ENCODE measurements at regions not wholly inside any gene's neighbourhood (a gene's known extent, or its start where the extent isn't known, plus 50 kb on each side); places are given as distances from the start of the nearest gene placed in this dataset.
"Not testable (repeated sequence)": the region's sequence is repeated elsewhere in the genome, so short reads cannot be mapped to it uniquely, and the experiment has no call there.

DNA sequence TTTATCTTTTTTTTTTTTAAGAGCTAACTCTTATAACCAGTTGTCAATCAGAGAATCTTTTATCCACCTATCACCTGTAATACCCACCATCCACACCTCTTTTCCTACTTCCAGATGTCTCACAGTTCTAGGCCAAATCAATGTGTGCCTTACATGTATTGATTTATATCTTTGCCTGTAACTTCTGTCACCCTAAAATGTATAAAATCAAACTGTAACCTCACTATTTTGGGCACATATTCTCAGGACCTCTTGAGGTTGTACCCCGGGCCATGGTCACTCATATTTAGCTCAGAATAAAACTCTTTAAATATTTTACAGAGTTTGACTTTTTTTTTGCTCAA, 404.7 kb upstream of the RORB start:
- no peaks in the 10 kb centered on the region for H3K4me1 ChIP-seq (ENCODE audit: control insufficient read depth, insufficient read depth, low read length, poor library complexity, severe bottlenecking)
- no peaks in the 10 kb centered on the region for H3K9me3 ChIP-seq (ENCODE audit: control insufficient read depth, low read length)
- no peak overlapping the region for H3K27ac ChIP-seq (ENCODE audit: insufficient read depth, low read length, poor library complexity, severe bottlenecking)
- DNase-seq: no peak
- no peak overlapping the region for H3K4me3 ChIP-seq (ENCODE audit: insufficient read depth, low read depth, low read length, poor library complexity, severe bottlenecking)
- H3K27me3 ChIP-seq (replicated peaks; ENCODE audit: control insufficient read depth, insufficient read depth, low read length, poor library complexity, severe bottlenecking): no peaks in the 10 kb centered on the region
- H3K36me3 ChIP-seq (ENCODE audit: control insufficient read depth, insufficient read depth, low read length): no peaks in the 10 kb centered on the region

DNA sequence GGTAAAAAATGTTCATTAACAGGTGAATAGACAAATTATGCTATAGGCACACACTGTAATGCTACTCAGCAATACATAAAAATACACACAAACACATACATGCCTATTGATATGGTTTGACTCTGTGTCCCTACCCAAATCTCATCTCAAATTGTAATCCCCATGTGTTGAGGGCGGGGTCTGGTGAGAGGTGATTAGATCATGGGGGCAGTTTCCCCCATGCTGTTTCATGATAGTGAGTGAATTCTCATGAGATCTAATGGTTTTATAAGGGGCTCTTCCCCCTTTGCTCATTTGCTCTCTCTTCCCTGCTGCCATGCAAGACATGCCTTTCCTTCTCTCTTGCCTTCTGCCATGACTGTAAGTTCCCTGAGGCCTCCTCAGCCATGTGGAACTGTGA, 403.1 kb upstream of the RORB start:
- not testable (repeated sequence) for DNase-seq; H3K27ac ChIP-seq (ENCODE audit: insufficient read depth, low read length, poor library complexity, severe bottlenecking); H3K27me3 ChIP-seq (replicated peaks; ENCODE audit: control insufficient read depth, insufficient read depth, low read length, poor library complexity, severe bottlenecking); H3K36me3 ChIP-seq (ENCODE audit: control insufficient read depth, insufficient read depth, low read length); H3K9me3 ChIP-seq (ENCODE audit: control insufficient read depth, low read length); H3K4me1 ChIP-seq (ENCODE audit: control insufficient read depth, insufficient read depth, low read length, poor library complexity, severe bottlenecking); H3K4me3 ChIP-seq (ENCODE audit: insufficient read depth, low read depth, low read length, poor library complexity, severe bottlenecking)

DNA sequence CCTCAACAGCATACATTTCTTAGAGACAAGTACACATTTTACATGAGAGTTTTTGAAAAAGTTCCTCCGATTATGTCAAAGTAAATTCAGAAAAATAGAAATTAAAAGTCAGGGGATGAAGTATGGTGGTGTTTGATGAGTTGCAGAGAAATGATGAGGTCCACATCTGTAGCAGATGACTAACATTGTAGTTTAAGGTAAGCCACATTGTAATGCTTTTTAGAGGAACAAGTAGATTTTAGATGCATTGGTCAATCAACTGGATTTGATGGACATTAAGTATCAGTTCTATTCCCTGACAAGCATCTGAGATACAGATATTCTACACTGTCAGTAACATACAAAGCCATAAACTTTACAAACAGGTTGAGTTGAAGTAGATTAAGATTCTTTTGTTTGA, 402.4 kb upstream of the RORB start:
- H3K27me3 ChIP-seq (replicated peaks; ENCODE audit: control insufficient read depth, insufficient read depth, low read length, poor library complexity, severe bottlenecking): no peaks in the 10 kb centered on the region
- H3K36me3 ChIP-seq (ENCODE audit: control insufficient read depth, insufficient read depth, low read length): no peaks in the 10 kb centered on the region
- no peaks in the 10 kb centered on the region for H3K4me1 ChIP-seq (ENCODE audit: control insufficient read depth, insufficient read depth, low read length, poor library complexity, severe bottlenecking)
- H3K27ac ChIP-seq (ENCODE audit: insufficient read depth, low read length, poor library complexity, severe bottlenecking): no peak overlapping the region
- no peaks in the 10 kb centered on the region for H3K9me3 ChIP-seq (ENCODE audit: control insufficient read depth, low read length)
- H3K4me3 ChIP-seq (ENCODE audit: insufficient read depth, low read depth, low read length, poor library complexity, severe bottlenecking): no peak overlapping the region
- DNase-seq: no peak

DNA sequence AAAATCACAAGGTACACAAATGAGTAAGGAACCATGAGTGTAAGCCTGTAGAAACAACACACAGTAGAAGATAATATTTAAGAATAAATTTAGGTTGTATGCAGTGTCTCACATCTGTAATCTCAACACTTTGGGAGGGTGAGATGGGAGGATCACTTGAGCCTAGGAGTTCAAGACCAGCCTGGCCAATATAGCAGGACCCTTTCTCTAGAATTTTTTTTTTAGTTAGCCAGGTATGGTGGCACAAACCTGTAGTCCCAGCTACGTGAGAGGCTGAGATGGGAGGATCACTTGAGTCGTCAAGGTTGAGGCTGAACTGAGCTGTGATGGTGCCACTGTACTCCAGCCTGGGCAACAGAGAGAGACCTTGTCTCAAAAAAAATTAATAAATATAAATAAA, 401.2 kb upstream of the RORB start:
- Histone ChIP-seq H3K9me3 (ENCODE audit: control insufficient read depth, low read length) (no peaks in the 10 kb centered on the region), H3K36me3 (ENCODE audit: control insufficient read depth, insufficient read depth, low read length) (no peaks in the 10 kb centered on the region), H3K27ac (ENCODE audit: insufficient read depth, low read length, poor library complexity, severe bottlenecking) (no peak overlapping the region), H3K4me1 (ENCODE audit: control insufficient read depth, insufficient read depth, low read length, poor library complexity, severe bottlenecking) (no peaks in the 10 kb centered on the region), H3K4me3 (ENCODE audit: insufficient read depth, low read depth, low read length, poor library complexity, severe bottlenecking) (no peak overlapping the region), H3K27me3 (replicated peaks; ENCODE audit: control insufficient read depth, insufficient read depth, low read length, poor library complexity, severe bottlenecking) (no peaks in the 10 kb centered on the region)
- no peak for DNase-seq

DNA sequence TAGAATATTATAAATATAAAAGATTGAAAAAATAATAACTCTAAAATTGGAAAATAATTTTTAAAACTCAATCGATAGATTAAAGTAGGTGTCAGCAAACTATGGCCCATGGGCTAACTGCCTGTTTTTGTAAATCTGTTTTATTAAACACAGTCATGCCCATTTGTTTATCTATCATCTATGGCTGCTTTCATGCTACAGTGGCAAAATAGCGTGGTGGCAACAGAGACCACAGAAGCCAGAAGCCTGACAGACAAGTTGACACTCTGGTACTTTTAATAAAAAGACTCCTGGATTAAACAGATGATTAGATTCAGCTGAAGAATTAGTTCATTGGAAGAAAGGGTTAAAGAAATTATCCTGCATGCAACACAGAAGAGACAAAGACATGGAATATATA, 400.7 kb upstream of the RORB start:
- Histone ChIP-seq H3K27me3 (replicated peaks; ENCODE audit: control insufficient read depth, insufficient read depth, low read length, poor library complexity, severe bottlenecking) (no peaks in the 10 kb centered on the region), H3K4me1 (ENCODE audit: control insufficient read depth, insufficient read depth, low read length, poor library complexity, severe bottlenecking) (no peaks in the 10 kb centered on the region), H3K36me3 (ENCODE audit: control insufficient read depth, insufficient read depth, low read length) (no peaks in the 10 kb centered on the region), H3K9me3 (ENCODE audit: control insufficient read depth, low read length) (no peaks in the 10 kb centered on the region), H3K4me3 (ENCODE audit: insufficient read depth, low read depth, low read length, poor library complexity, severe bottlenecking) (no peak overlapping the region), H3K27ac (ENCODE audit: insufficient read depth, low read length, poor library complexity, severe bottlenecking) (no peak overlapping the region)
- no peak for DNase-seq

DNA sequence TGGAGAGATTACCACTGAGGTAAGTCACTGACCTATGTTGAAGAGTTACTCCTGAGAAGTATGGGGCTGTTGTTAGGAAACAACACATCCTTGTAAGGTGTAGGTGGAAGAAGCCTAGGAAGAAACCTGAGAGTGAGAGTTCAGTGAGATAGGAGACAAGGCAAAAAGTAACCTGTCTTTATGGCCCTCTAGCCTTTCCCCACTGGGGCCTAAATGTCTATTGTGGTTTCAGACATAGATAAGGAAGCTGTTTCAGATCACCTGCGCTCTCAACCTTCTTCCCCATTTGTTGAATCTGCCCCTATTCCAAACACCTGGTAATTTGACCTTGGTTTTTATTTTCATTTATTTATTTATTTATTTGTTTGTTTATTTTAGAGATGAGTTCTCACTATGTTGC, 397.1 kb upstream of the RORB start:
- no peak for DNase-seq
- Histone ChIP-seq H3K9me3 (ENCODE audit: control insufficient read depth, low read length) (no peaks in the 10 kb centered on the region), H3K27me3 (replicated peaks; ENCODE audit: control insufficient read depth, insufficient read depth, low read length, poor library complexity, severe bottlenecking) (no peaks in the 10 kb centered on the region), H3K27ac (ENCODE audit: insufficient read depth, low read length, poor library complexity, severe bottlenecking) (no peak overlapping the region), H3K4me1 (ENCODE audit: control insufficient read depth, insufficient read depth, low read length, poor library complexity, severe bottlenecking) (no peaks in the 10 kb centered on the region), H3K4me3 (ENCODE audit: insufficient read depth, low read depth, low read length, poor library complexity, severe bottlenecking) (no peak overlapping the region), H3K36me3 (ENCODE audit: control insufficient read depth, insufficient read depth, low read length) (no peaks in the 10 kb centered on the region)

DNA sequence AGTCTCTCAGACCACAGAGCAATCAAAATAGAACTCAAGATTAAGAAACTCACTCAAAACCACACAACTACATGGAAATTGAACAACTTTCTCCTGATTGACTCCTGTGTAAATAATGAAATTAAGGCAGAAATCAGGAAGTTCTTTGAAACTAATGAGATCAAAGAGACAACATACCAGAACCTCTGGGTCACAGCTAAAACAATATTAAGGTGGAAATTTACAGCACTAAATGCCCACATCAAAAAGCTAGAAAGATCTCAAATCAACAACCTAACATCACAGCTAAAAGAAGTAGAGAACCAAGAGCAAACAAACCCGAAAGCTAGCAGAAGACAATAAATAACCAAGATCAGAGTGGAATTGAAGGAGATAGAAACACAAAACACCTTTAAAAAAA, 395.0 kb upstream of the RORB start:
- H3K36me3 ChIP-seq (ENCODE audit: control insufficient read depth, insufficient read depth, low read length); H3K27me3 ChIP-seq (replicated peaks; ENCODE audit: control insufficient read depth, insufficient read depth, low read length, poor library complexity, severe bottlenecking); H3K4me1 ChIP-seq (ENCODE audit: control insufficient read depth, insufficient read depth, low read length, poor library complexity, severe bottlenecking); H3K27ac ChIP-seq (ENCODE audit: insufficient read depth, low read length, poor library complexity, severe bottlenecking); H3K9me3 ChIP-seq (ENCODE audit: control insufficient read depth, low read length); DNase-seq; H3K4me3 ChIP-seq (ENCODE audit: insufficient read depth, low read depth, low read length, poor library complexity, severe bottlenecking): not testable (repeated sequence)

DNA sequence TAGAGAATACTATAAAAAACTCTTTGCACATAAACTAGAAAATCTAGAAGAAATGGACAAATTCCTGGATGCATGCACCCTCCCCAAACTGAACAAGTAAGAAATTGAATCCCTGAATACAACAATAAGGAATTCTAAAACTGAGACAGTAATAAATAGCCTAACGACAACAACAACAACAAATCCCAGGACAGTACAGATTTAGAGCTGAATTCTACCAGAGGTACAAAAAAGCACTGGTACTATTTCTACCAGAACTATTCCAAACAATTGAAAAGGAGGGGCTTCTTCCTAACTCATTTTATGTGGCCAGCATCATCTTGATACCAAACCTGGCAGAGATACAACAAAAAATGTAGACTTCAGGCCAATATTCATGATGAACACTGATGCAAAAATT, 394.4 kb upstream of the RORB start:
- no peak for DNase-seq
- no peaks in the 10 kb centered on the region for H3K36me3 ChIP-seq (ENCODE audit: control insufficient read depth, insufficient read depth, low read length)
- no peaks in the 10 kb centered on the region for H3K27me3 ChIP-seq (replicated peaks; ENCODE audit: control insufficient read depth, insufficient read depth, low read length, poor library complexity, severe bottlenecking)
- no peak overlapping the region for H3K27ac ChIP-seq (ENCODE audit: insufficient read depth, low read length, poor library complexity, severe bottlenecking)
- no peak overlapping the region for H3K4me3 ChIP-seq (ENCODE audit: insufficient read depth, low read depth, low read length, poor library complexity, severe bottlenecking)
- H3K9me3 ChIP-seq (ENCODE audit: control insufficient read depth, low read length): no peaks in the 10 kb centered on the region
- no peaks in the 10 kb centered on the region for H3K4me1 ChIP-seq (ENCODE audit: control insufficient read depth, insufficient read depth, low read length, poor library complexity, severe bottlenecking)

DNA sequence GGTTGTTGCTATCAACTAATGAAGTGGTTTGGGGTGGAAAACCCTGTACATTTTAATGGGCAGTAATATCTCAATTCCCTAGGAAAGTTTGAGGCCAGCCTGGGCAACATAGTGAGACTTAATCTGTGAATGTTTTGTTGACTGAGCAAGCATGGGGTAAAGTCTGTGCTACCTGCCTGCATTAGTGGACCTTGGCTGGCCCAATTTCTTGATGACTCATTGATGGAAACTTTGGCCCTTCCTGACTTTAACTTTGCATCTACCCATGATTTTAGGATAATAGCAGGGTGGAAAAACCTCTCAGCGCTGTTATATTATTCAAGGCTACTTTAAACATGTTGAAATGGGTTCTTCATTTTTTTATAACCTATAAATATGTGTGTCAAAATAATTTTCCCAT, 389.4 kb upstream of the RORB start:
- no peak for DNase-seq

DNA sequence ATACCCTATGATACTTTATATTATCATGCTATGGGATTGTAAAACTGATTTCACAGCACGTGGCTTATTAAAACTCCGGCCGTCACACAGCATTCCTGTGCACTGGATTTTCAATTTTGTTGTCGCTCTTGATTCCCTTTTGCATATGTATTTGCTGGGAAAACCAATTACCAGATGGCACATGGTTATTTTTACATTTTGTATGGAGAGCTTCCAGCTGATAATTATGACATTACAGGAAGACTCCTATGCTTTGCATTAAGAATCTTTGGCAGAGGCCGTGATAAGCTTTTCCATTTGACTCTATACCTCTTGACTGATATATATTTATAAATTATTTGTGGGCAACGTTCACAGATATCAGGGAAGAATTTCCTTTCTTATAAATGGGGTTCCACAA, 381.2 kb upstream of the RORB start:
- no peak for DNase-seq
- Histone ChIP-seq H3K4me3 (ENCODE audit: insufficient read depth, low read depth, low read length, poor library complexity, severe bottlenecking) (no peak overlapping the region), H3K36me3 (ENCODE audit: control insufficient read depth, insufficient read depth, low read length) (no peaks in the 10 kb centered on the region), H3K9me3 (ENCODE audit: control insufficient read depth, low read length) (no peaks in the 10 kb centered on the region), H3K27ac (ENCODE audit: insufficient read depth, low read length, poor library complexity, severe bottlenecking) (no peak overlapping the region), H3K4me1 (ENCODE audit: control insufficient read depth, insufficient read depth, low read length, poor library complexity, severe bottlenecking) (no peaks in the 10 kb centered on the region), H3K27me3 (replicated peaks; ENCODE audit: control insufficient read depth, insufficient read depth, low read length, poor library complexity, severe bottlenecking) (no peaks in the 10 kb centered on the region)

More for the DNA sequence above, 389.4 kb upstream of the RORB start:
- Histone ChIP-seq H3K27me3 (replicated peaks; ENCODE audit: control insufficient read depth, insufficient read depth, low read length, poor library complexity, severe bottlenecking) (no peaks in the 10 kb centered on the region), H3K4me3 (ENCODE audit: insufficient read depth, low read depth, low read length, poor library complexity, severe bottlenecking) (no peak overlapping the region), H3K27ac (ENCODE audit: insufficient read depth, low read length, poor library complexity, severe bottlenecking) (no peak overlapping the region), H3K36me3 (ENCODE audit: control insufficient read depth, insufficient read depth, low read length) (no peaks in the 10 kb centered on the region), H3K4me1 (ENCODE audit: control insufficient read depth, insufficient read depth, low read length, poor library complexity, severe bottlenecking) (no peaks in the 10 kb centered on the region), H3K9me3 (ENCODE audit: control insufficient read depth, low read length) (no peaks in the 10 kb centered on the region)

DNA sequence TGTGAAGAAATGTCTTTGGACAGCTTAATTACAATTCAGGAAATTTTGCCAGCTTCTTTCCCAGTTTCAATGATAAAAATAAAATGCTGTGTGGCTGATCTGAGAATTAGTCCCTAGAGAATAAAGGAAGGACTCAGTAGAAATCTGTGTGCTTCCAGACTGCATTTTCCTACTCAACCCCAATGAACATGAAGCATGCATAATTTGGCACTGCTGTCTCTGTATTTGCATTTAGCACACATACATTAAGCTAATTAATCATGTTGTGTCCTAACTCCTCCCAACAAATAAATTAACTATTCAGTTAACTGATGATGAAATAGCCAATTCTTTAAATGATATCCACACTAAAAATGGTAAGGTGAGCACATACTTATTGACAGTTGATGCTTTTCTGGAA, 380.0 kb upstream of the RORB start:
- Histone ChIP-seq H3K9me3 (ENCODE audit: control insufficient read depth, low read length) (no peaks in the 10 kb centered on the region), H3K4me3 (ENCODE audit: insufficient read depth, low read depth, low read length, poor library complexity, severe bottlenecking) (no peak overlapping the region), H3K27ac (ENCODE audit: insufficient read depth, low read length, poor library complexity, severe bottlenecking) (no peak overlapping the region), H3K36me3 (ENCODE audit: control insufficient read depth, insufficient read depth, low read length) (no peaks in the 10 kb centered on the region), H3K27me3 (replicated peaks; ENCODE audit: control insufficient read depth, insufficient read depth, low read length, poor library complexity, severe bottlenecking) (no peaks in the 10 kb centered on the region), H3K4me1 (ENCODE audit: control insufficient read depth, insufficient read depth, low read length, poor library complexity, severe bottlenecking) (no peaks in the 10 kb centered on the region)
- DNase-seq: no peak

Data from effector memory CD4-positive, alpha-beta T cell (primary cell).